ENCODE measurements at regions not wholly inside any gene's neighbourhood (a gene's known extent, or its start where the extent isn't known, plus 50 kb on each side); places are given as distances from the start of the nearest gene placed in this dataset.

- TF ChIP-seq EZH2 (IDR thresholded peaks at IDR 0.05) (no peak), POLR2AphosphoS5 (IDR thresholded peaks at IDR 0.05; ENCODE audit: borderline replicate concordance, low read depth, low read length) (no peak), FOXP2 (optimal IDR thresholded peaks at IDR 0.05; ENCODE audit: control extremely low read depth, extremely low read length, insufficient read depth) (no peak)
These were observed 94.5 kb upstream of the FOXP4 start for GRCh38 chr6:41451515-41452163.
